Testis (tissue), 2 donors: ENCODE measurements at regions not wholly inside any gene's neighbourhood (a gene's known extent, or its start where the extent isn't known, plus 50 kb on each side); places are given as distances from the start of the nearest gene placed in this dataset.

Source experiments
- POLR2A ChIP-seq: fragments of 450-650 bp; IDR thresholded peaks from one replicate; pipeline ENCODE4 v1.6.1; 2017; ENCODE audit warnings: antibody characterized with exemption, mild to moderate bottlenecking, moderate library complexity
- TF ChIP-seq, protein P1 (sequence below), 3 experiments: fragments of 450-650 bp in 2 of 3; fragments of 200-600 bp in 1 of 3; sonication (generic) in 1 of 3; IDR thresholded peaks; one replicate each; pipeline ENCODE4 v1.5.1; 2016 to 2019; ENCODE audit warnings: antibody characterized with exemption in 3 of 3, mild to moderate bottlenecking in 2 of 3, moderate library complexity in 1 of 3

DNA sequence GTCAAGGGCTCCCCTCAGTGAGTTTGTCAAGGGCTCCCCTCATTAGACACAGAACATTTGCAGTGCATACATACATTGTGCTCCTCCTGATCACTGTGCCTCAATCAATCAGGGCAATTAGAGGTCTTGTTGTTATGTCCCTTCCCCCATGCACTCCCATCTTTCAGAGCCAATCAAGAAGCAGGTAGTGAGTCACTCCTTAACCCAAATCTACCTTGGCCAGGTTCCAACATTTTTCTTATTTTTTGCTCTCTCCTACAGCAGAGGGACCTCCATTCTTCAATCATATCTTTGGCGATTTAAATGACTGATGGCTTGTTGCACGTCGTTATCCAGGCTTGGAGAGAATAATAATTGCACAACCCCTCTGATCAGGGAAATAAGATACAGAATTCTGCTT lies 409.9 kb upstream of the SPTLC3 start:
- TF ChIP-seq, protein P1, sequence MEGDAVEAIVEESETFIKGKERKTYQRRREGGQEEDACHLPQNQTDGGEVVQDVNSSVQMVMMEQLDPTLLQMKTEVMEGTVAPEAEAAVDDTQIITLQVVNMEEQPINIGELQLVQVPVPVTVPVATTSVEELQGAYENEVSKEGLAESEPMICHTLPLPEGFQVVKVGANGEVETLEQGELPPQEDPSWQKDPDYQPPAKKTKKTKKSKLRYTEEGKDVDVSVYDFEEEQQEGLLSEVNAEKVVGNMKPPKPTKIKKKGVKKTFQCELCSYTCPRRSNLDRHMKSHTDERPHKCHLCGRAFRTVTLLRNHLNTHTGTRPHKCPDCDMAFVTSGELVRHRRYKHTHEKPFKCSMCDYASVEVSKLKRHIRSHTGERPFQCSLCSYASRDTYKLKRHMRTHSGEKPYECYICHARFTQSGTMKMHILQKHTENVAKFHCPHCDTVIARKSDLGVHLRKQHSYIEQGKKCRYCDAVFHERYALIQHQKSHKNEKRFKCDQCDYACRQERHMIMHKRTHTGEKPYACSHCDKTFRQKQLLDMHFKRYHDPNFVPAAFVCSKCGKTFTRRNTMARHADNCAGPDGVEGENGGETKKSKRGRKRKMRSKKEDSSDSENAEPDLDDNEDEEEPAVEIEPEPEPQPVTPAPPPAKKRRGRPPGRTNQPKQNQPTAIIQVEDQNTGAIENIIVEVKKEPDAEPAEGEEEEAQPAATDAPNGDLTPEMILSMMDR (IDR thresholded peaks at IDR 0.05): no peak
- TF ChIP-seq POLR2A: no peak
